Liver (tissue), 8 donors: ENCODE measurements at regions not wholly inside any gene's neighbourhood (a gene's known extent, or its start where the extent isn't known, plus 50 kb on each side); places are given as distances from the start of the nearest gene placed in this dataset.

Experiments
- DNase-seq: peaks from one replicate; pipeline ENCODE4 v3.0.0-alpha.2; 2017; ENCODE audit warnings: low spot score
- H3K27ac ChIP-seq, 2 donors: one replicate each; pipeline ENCODE4 v1.7.0; 2013; ENCODE audit warnings: inconsistent platforms in 2 of 2, low read length in 2 of 2, control low read depth in 1 of 2, low read depth in 1 of 2, mild to moderate bottlenecking in 1 of 2
- H3K27me3 ChIP-seq, 4 donors: one replicate each; pipeline versions ENCODE4 v1.6.1 to v1.7.0; 2013; ENCODE audit warnings: low read length in 3 of 4, inconsistent platforms in 1 of 4, mild to moderate bottlenecking in 1 of 4, moderate library complexity in 1 of 4; ENCODE audit not compliant: control insufficient read depth in 4 of 4, insufficient read depth in 4 of 4
- H3K36me3 ChIP-seq, 4 donors: one replicate each; pipeline versions ENCODE4 v1.6.1 to v1.7.0; 2013; ENCODE audit warnings: low read length in 3 of 4, mild to moderate bottlenecking in 3 of 4, low read depth in 1 of 4, moderate library complexity in 1 of 4; ENCODE audit not compliant: control insufficient read depth in 4 of 4, insufficient read depth in 3 of 4
- H3K4me1 ChIP-seq, 4 donors: one replicate each; pipeline versions ENCODE4 v1.6.1 to v1.7.0; 2013; ENCODE audit warnings: low read length in 3 of 4, mild to moderate bottlenecking in 3 of 4, moderate library complexity in 1 of 4; ENCODE audit not compliant: control insufficient read depth in 4 of 4, insufficient read depth in 4 of 4
- H3K4me3 ChIP-seq, 3 donors: one replicate each; pipeline versions ENCODE4 v1.6.1 to v1.7.0; 2013; ENCODE audit warnings: low read length in 3 of 3, control low read depth in 1 of 3, low read depth in 1 of 3, mild to moderate bottlenecking in 1 of 3
- H3K9ac ChIP-seq, 2 donors: one replicate each; pipeline ENCODE4 v1.7.0; 2013; ENCODE audit warnings: low read length in 2 of 2, mild to moderate bottlenecking in 2 of 2, moderate library complexity in 2 of 2, control low read depth in 1 of 2, low read depth in 1 of 2
- H3K9me3 ChIP-seq, 4 donors: one replicate each; pipeline versions ENCODE4 v1.6.1 to v1.7.0; 2013; ENCODE audit warnings: low read length in 3 of 4; ENCODE audit not compliant: control insufficient read depth in 4 of 4
- EGR1 ChIP-seq, 2 donors: IDR thresholded peaks; 2 replicates each; pipeline ENCODE4 v1.6.1; 2016 to 2018; ENCODE audit warnings: antibody characterized with exemption in 2 of 2, low read depth in 2 of 2
- FOXA1 ChIP-seq: IDR thresholded peaks from 2 replicates; pipeline ENCODE4 v1.6.1; 2016; ENCODE audit warnings: antibody characterized with exemption
- FOXA2 ChIP-seq: IDR thresholded peaks from 2 replicates; pipeline ENCODE4 v1.6.1; 2016; ENCODE audit warnings: antibody characterized with exemption
- GABPA ChIP-seq, 2 donors: IDR thresholded peaks in 1 of 2; conservative IDR thresholded peaks in 1 of 2; 2 replicates each; pipeline ENCODE4 v1.6.1; 2016; ENCODE audit warnings: antibody characterized with exemption in 2 of 2, mild to moderate bottlenecking in 1 of 2, moderate library complexity in 1 of 2
- HNF4A ChIP-seq, 2 donors: conservative IDR thresholded peaks; 2 replicates each; pipeline ENCODE4 v1.6.1; 2016; ENCODE audit warnings: antibody characterized with exemption in 2 of 2, mild to moderate bottlenecking in 2 of 2
- HNF4G ChIP-seq: IDR thresholded peaks from 2 replicates; pipeline ENCODE4 v1.6.1; 2016; ENCODE audit warnings: antibody characterized with exemption
- JUND ChIP-seq, 2 donors: IDR thresholded peaks; 2 replicates each; pipeline ENCODE4 v1.6.1; 2016; ENCODE audit warnings: antibody characterized with exemption in 2 of 2
- NR2F2 ChIP-seq: IDR thresholded peaks from 2 replicates; pipeline ENCODE4 v1.6.1; 2016; ENCODE audit warnings: antibody characterized with exemption
- RXRA ChIP-seq, 2 donors: IDR thresholded peaks; 2 replicates each; pipeline ENCODE4 v1.6.1; 2017 to 2018; ENCODE audit warnings: antibody characterized with exemption in 2 of 2, mild to moderate bottlenecking in 1 of 2
- SP1 ChIP-seq: IDR thresholded peaks from 2 replicates; pipeline ENCODE4 v1.6.1; 2018; ENCODE audit warnings: antibody characterized with exemption, mild to moderate bottlenecking
- TAF1 ChIP-seq: conservative IDR thresholded peaks from 2 replicates; pipeline ENCODE4 v1.6.1; 2016; ENCODE audit warnings: antibody characterized with exemption, mild to moderate bottlenecking
- YY1 ChIP-seq: IDR thresholded peaks from 2 replicates; pipeline ENCODE4 v1.6.1; 2016; ENCODE audit warnings: antibody characterized with exemption, mild to moderate bottlenecking
- ZBTB33 ChIP-seq: IDR thresholded peaks from 2 replicates; pipeline ENCODE4 v1.6.1; 2016; ENCODE audit warnings: antibody characterized with exemption
- WGBS: extraction: QIAGEN DNeasy Blood & Tissue Kit; methylation state at CpG from one replicate; pipeline ENCODE4 v1.1.7; 2013; 5-methylcytosine and 5-hydroxymethylcytosine counted together
- TF ChIP-seq, protein P1 (sequence below): IDR thresholded peaks from 2 replicates; pipeline ENCODE4 v1.6.1; 2016; ENCODE audit warnings: antibody characterized with exemption
- TF ChIP-seq, protein P2 (sequence below): fragments of 150-350 bp; IDR thresholded peaks from 2 replicates; pipeline ENCODE4 v1.5.1; 2017; ENCODE audit warnings: improper control_type of control experiment, low read depth, low read length; ENCODE audit not compliant: missing input control
- TF ChIP-seq, protein P3 (sequence below): IDR thresholded peaks from 2 replicates; pipeline ENCODE4 v1.6.1; 2016; ENCODE audit warnings: antibody characterized with exemption
- TF ChIP-seq, protein P4 (sequence below): IDR thresholded peaks from 2 replicates; pipeline ENCODE4 v1.6.1; 2016; ENCODE audit warnings: antibody characterized with exemption, mild to moderate bottlenecking
- donor health status: healthy.
- donor health status: healthy.
- donor health status: healthy.
- donor health status: healthy.
- donor health status: healthy.

DNA sequence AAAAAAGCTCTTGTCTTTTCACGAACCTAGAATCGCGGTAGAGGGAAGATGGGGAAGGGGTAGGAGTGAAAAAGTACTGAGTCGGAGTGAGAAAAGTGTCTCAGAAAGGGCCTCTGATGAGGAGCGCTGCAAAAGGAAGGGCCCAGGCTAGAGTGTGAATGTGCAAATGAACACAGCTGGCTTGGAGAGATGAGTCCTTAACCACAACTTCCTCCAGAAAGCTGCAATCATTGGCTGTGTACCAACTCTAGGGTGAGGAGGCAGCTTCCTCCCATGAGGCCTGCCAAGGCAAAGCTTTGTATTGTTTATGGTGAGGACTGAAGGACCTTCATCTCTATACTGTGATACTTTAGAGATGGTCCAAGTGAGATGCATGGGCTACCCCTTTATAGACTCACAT lies 566.9 kb upstream of the ANO5 start:
- H3K27me3 ChIP-seq, result no peaks in the 10 kb centered on the region
- H3K4me1 ChIP-seq, result no peaks in the 10 kb centered on the region
- H3K9ac ChIP-seq, result no peak overlapping the region
- H3K27ac ChIP-seq, result no peak overlapping the region
- DNase-seq, result no peak
- no peaks in the 10 kb centered on the region for H3K36me3 ChIP-seq
- peaks cover 0 to 8% (median 0%) of the 10 kb centered on the region in 4 donors for H3K9me3 ChIP-seq
- H3K4me3 ChIP-seq, result no peak overlapping the region
- TF ChIP-seq FOXA2 (no peak), HNF4G (no peak), TAF1 (no peak)
- TF ChIP-seq, protein P1, sequence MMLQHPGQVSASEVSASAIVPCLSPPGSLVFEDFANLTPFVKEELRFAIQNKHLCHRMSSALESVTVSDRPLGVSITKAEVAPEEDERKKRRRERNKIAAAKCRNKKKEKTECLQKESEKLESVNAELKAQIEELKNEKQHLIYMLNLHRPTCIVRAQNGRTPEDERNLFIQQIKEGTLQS, result no peak
- 73% methylated on average over 5 of the region's 5 CpGs for WGBS

GRCh38 chr11:21628641-21629040 lies 564.2 kb upstream of the ANO5 start:
- Histone ChIP-seq H3K27ac (no peak overlapping the region), H3K9me3 (peaks cover 0 to 8% (median 0%) of the 10 kb centered on the region in 4 donors), H3K27me3 (no peaks in the 10 kb centered on the region), H3K4me3 (no peak overlapping the region), H3K36me3 (no peaks in the 10 kb centered on the region), H3K4me1 (no peaks in the 10 kb centered on the region), H3K9ac (no peak overlapping the region)
- no peak for DNase-seq
- TF ChIP-seq EGR1 (IDR thresholded peaks at IDR 0.05; ENCODE audit: low read depth in 2 of 2) (no peak), GABPA (IDR thresholded peaks at IDR 0.05 in 1 of 2, conservative IDR thresholded peaks at IDR 0.05 in 1 of 2) (no peak), RXRA (IDR thresholded peaks at IDR 0.05) (no peak), TAF1 (no peak), ZBTB33 (no peak), SP1 (no peak), FOXA1 (no peak), NR2F2 (no peak), HNF4G (no peak), JUND (IDR thresholded peaks at IDR 0.05) (no peak), YY1 (no peak), HNF4A (conservative IDR thresholded peaks at IDR 0.05) (no peak), FOXA2 (no peak)
- TF ChIP-seq, protein P1, result no peak
- TF ChIP-seq, protein P2, sequence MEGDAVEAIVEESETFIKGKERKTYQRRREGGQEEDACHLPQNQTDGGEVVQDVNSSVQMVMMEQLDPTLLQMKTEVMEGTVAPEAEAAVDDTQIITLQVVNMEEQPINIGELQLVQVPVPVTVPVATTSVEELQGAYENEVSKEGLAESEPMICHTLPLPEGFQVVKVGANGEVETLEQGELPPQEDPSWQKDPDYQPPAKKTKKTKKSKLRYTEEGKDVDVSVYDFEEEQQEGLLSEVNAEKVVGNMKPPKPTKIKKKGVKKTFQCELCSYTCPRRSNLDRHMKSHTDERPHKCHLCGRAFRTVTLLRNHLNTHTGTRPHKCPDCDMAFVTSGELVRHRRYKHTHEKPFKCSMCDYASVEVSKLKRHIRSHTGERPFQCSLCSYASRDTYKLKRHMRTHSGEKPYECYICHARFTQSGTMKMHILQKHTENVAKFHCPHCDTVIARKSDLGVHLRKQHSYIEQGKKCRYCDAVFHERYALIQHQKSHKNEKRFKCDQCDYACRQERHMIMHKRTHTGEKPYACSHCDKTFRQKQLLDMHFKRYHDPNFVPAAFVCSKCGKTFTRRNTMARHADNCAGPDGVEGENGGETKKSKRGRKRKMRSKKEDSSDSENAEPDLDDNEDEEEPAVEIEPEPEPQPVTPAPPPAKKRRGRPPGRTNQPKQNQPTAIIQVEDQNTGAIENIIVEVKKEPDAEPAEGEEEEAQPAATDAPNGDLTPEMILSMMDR, result no peak
- TF ChIP-seq, protein P3, sequence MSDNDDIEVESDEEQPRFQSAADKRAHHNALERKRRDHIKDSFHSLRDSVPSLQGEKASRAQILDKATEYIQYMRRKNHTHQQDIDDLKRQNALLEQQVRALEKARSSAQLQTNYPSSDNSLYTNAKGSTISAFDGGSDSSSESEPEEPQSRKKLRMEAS, result no peak
- TF ChIP-seq, protein P4, sequence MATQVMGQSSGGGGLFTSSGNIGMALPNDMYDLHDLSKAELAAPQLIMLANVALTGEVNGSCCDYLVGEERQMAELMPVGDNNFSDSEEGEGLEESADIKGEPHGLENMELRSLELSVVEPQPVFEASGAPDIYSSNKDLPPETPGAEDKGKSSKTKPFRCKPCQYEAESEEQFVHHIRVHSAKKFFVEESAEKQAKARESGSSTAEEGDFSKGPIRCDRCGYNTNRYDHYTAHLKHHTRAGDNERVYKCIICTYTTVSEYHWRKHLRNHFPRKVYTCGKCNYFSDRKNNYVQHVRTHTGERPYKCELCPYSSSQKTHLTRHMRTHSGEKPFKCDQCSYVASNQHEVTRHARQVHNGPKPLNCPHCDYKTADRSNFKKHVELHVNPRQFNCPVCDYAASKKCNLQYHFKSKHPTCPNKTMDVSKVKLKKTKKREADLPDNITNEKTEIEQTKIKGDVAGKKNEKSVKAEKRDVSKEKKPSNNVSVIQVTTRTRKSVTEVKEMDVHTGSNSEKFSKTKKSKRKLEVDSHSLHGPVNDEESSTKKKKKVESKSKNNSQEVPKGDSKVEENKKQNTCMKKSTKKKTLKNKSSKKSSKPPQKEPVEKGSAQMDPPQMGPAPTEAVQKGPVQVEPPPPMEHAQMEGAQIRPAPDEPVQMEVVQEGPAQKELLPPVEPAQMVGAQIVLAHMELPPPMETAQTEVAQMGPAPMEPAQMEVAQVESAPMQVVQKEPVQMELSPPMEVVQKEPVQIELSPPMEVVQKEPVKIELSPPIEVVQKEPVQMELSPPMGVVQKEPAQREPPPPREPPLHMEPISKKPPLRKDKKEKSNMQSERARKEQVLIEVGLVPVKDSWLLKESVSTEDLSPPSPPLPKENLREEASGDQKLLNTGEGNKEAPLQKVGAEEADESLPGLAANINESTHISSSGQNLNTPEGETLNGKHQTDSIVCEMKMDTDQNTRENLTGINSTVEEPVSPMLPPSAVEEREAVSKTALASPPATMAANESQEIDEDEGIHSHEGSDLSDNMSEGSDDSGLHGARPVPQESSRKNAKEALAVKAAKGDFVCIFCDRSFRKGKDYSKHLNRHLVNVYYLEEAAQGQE, result no peak
- 54% methylated on average over 3 of the region's 3 CpGs for WGBS
